Stomach (tissue), 8 donors: ENCODE measurements at regions not wholly inside any gene's neighbourhood (a gene's known extent, or its start where the extent isn't known, plus 50 kb on each side); places are given as distances from the start of the nearest gene placed in this dataset.

Experiments
- DNase-seq, 2 donors: peaks; one replicate each; pipeline versions ENCODE4 v3.0.0 to v3.0.0-alpha.2; 2013 to 2019
- H3K27ac ChIP-seq, 5 donors: fragments of 200-600 bp in 4 of 5; sonication (generic) in 4 of 5; one replicate each; pipeline ENCODE4 v1.5.1; 2013 to 2019; ENCODE audit warnings: mild to moderate bottlenecking in 1 of 5, moderate library complexity in 1 of 5
- H3K27me3 ChIP-seq, 3 donors: fragments of 200-600 bp; sonication (generic); one replicate each; pipeline ENCODE4 v1.5.1; 2017 to 2019; ENCODE audit warnings: mixed run types in 1 of 3
- H3K36me3 ChIP-seq, 4 donors: fragments of 200-600 bp; sonication (generic); 1 replicate in 3 of 4; 2 replicates in 1 of 4; pipeline ENCODE4 v1.5.1; 2016 to 2019
- H3K4me1 ChIP-seq, 4 donors: fragments of 200-600 bp; sonication (generic); one replicate each; pipeline ENCODE4 v1.5.1; 2016 to 2019
- H3K4me3 ChIP-seq, 4 donors: fragments of 200-600 bp; sonication (generic) in 3 of 4; one replicate each; pipeline ENCODE4 v1.5.1; 2016 to 2019; ENCODE audit warnings: mild to moderate bottlenecking in 1 of 4
- H3K9me3 ChIP-seq, 4 donors: fragments of 200-600 bp; sonication (generic); one replicate each; pipeline ENCODE4 v1.5.1; 2016 to 2019
- CTCF ChIP-seq, 7 experiments: fragments of 450-650 bp in 4 of 7; fragments of 200-600 bp in 3 of 7; sonication (generic) in 3 of 7; IDR thresholded peaks; one replicate each; pipeline ENCODE4 v1.5.1; 2016 to 2019; ENCODE audit warnings: antibody characterized with exemption in 7 of 7, control low read depth in 2 of 7, mild to moderate bottlenecking in 1 of 7
- EP300 ChIP-seq: sonication (generic); formaldehyde crosslinking; IDR thresholded peaks from one replicate; pipeline ENCODE4 v1.6.1; 2017; ENCODE audit warnings: antibody characterized with exemption
- POLR2A ChIP-seq, 4 donors: fragments of 450-650 bp; IDR thresholded peaks; one replicate each; pipeline ENCODE4 v1.6.1; 2016; ENCODE audit warnings: antibody characterized with exemption in 4 of 4, control low read depth in 2 of 4, mild to moderate bottlenecking in 1 of 4, moderate library complexity in 1 of 4
- POLR2AphosphoS5 ChIP-seq, 3 donors: sonication (generic); formaldehyde crosslinking; IDR thresholded peaks; one replicate each; pipeline ENCODE4 v1.6.1; 2016; ENCODE audit warnings: antibody characterized with exemption in 3 of 3
- WGBS, 5 donors: extraction: QIAGEN DNeasy Blood & Tissue Kit in 3 of 5; methylation state at CpG; one replicate each; pipeline versions ENCODE4 v1.1.5 to v1.1.7; 2013 to 2018; 5-methylcytosine and 5-hydroxymethylcytosine counted together
- intact Hi-C: fragments of 100-400 bp; cut with DNase I; formaldehyde crosslinking; loops from one replicate; pipeline ENCODE4 v1.15.1; 2023; ENCODE audit warnings: low total_unique reads
- donor health status: healthy with polysubstance abuse.
- donor health status: Bipolar disorder and iron deficiency.
- donor health status: healthy.

GRCh38 chr1:162984699-162985098 lies 84.5 kb upstream of the RGS4 start:
- DNase-seq: no peak
- 54 to 72% (median 55%) methylated on average over 2 of the region's 2 CpGs for WGBS, 5 donors
- no peak for TF ChIP-seq POLR2AphosphoS5 (IDR thresholded peaks at IDR 0.05)
- TF ChIP-seq POLR2A (IDR thresholded peaks at IDR 0.05): no peak
- no peak for TF ChIP-seq EP300
- Histone ChIP-seq H3K4me1 (no peaks in the 10 kb centered on the region), H3K9me3 (no peaks in the 10 kb centered on the region), H3K4me3 (no peak overlapping the region), H3K27ac (no peak overlapping the region), H3K27me3 (no peaks in the 10 kb centered on the region), H3K36me3 (no peaks in the 10 kb centered on the region)
- intact Hi-C loops: no loop called here

- intact Hi-C loops: no loop called here
- H3K36me3 ChIP-seq: no peaks in the 10 kb centered on the region
- no peaks in the 10 kb centered on the region for H3K4me1 ChIP-seq
- H3K27me3 ChIP-seq: no peaks in the 10 kb centered on the region
- DNase-seq: no peak
- TF ChIP-seq CTCF (IDR thresholded peaks at IDR 0.05) (no peak), POLR2AphosphoS5 (IDR thresholded peaks at IDR 0.05) (no peak), EP300 (no peak), POLR2A (IDR thresholded peaks at IDR 0.05) (no peak)
- WGBS, 5 donors: 85 to 92% (median 87%) methylated on average over 3 of the region's 3 CpGs
- no peak overlapping the region for H3K27ac ChIP-seq
- H3K9me3 ChIP-seq: no peaks in the 10 kb centered on the region
- H3K4me3 ChIP-seq: no peak overlapping the region
Observed at GRCh38 chr1:162983671-162984425, 85.3 kb upstream of the RGS4 start.

GRCh38 chr1:162982364-162982763 lies 86.8 kb upstream of the RGS4 start:
- Histone ChIP-seq H3K4me1 (no peaks in the 10 kb centered on the region), H3K27ac (no peak overlapping the region), H3K4me3 (no peak overlapping the region), H3K9me3 (no peaks in the 10 kb centered on the region), H3K27me3 (no peaks in the 10 kb centered on the region), H3K36me3 (no peaks in the 10 kb centered on the region)
- intact Hi-C loops: no loop called here
- TF ChIP-seq CTCF (IDR thresholded peaks at IDR 0.05): no peak
- no peak for TF ChIP-seq POLR2A (IDR thresholded peaks at IDR 0.05)
- TF ChIP-seq EP300: no peak
- no peak for TF ChIP-seq POLR2AphosphoS5 (IDR thresholded peaks at IDR 0.05)
- DNase-seq: no peak

GRCh38 chr1:162977944-162978568 lies 91.1 kb upstream of the RGS4 start:
- H3K4me3 ChIP-seq: no peak overlapping the region
- H3K36me3 ChIP-seq: no peaks in the 10 kb centered on the region
- no peaks in the 10 kb centered on the region for H3K27me3 ChIP-seq
- H3K9me3 ChIP-seq: no peaks in the 10 kb centered on the region
- peak in 1 of 2 donors; percentile 5 for DNase-seq
- H3K27ac ChIP-seq: no peak overlapping the region
- no peaks in the 10 kb centered on the region for H3K4me1 ChIP-seq
- 79 to 92% (median 88%) methylated on average over 8 of the region's 8 CpGs for WGBS, 5 donors
- intact Hi-C loops: no loop called here
- TF ChIP-seq EP300 (no peak), POLR2AphosphoS5 (IDR thresholded peaks at IDR 0.05) (no peak), CTCF (IDR thresholded peaks at IDR 0.05) (no peak), POLR2A (IDR thresholded peaks at IDR 0.05) (no peak)

GRCh38 chr1:162976628-162977027 lies 92.5 kb upstream of the RGS4 start:
- no peaks in the 10 kb centered on the region for H3K9me3 ChIP-seq
- no peak for DNase-seq
- WGBS, 5 donors: 51 to 82% (median 72%) methylated on average over 2 to 3 of the region's 3 CpGs
- H3K27ac ChIP-seq: no peak overlapping the region
- H3K4me3 ChIP-seq: no peak overlapping the region
- no peak for TF ChIP-seq CTCF (IDR thresholded peaks at IDR 0.05)
- TF ChIP-seq POLR2AphosphoS5 (IDR thresholded peaks at IDR 0.05): no peak
- TF ChIP-seq POLR2A (IDR thresholded peaks at IDR 0.05): no peak
- no peak for TF ChIP-seq EP300
- no peaks in the 10 kb centered on the region for H3K36me3 ChIP-seq
- H3K4me1 ChIP-seq: no peaks in the 10 kb centered on the region
- H3K27me3 ChIP-seq: no peaks in the 10 kb centered on the region
- intact Hi-C loops: no loop called here
